ENCODE measurements at regions not wholly inside any gene's neighbourhood (a gene's known extent, or its start where the extent isn't known, plus 50 kb on each side); places are given as distances from the start of the nearest gene placed in this dataset.

GRCh38 chr12:78457938-78458337 is 406.6 kb upstream of the SYT1 start:
- ChIA-PET CTCF (interaction anchor here (0.6 kb wide), 1 partner anchor 13 kb away, joined by 3 read pairs; no protein-coding TSS in a partner anchor), POLR2A (no interaction called here)
- TF ChIP-seq PRDM10 (tag by site-specific recombination; IDR thresholded peaks at IDR 0.05) (no peak), ZNF280C (tag by site-specific recombination; IDR thresholded peaks at IDR 0.05) (no peak), ZNF843 (tag by site-specific recombination; IDR thresholded peaks at IDR 0.05) (no peak), ZSCAN23 (tag by site-specific recombination; IDR thresholded peaks at IDR 0.05) (no peak), PBX3 (CRISPR knock-in tag; IDR thresholded peaks at IDR 0.05) (no peak)
- Histone ChIP-seq H3K36me3 (ENCODE audit: control insufficient read depth in 2 of 2, insufficient read depth in 1 of 2, low read length in 2 of 2) (no peaks in the 10 kb centered on the region), H3K4me1 (ENCODE audit: control insufficient read depth, insufficient read depth, low read length) (no peaks in the 10 kb centered on the region), H3K27ac (ENCODE audit: extremely low read depth, low read depth, low read length) (no peak overlapping the region), H3K4me3 (ENCODE audit: low read depth, low read length) (no peak overlapping the region), H3K9me3 (ENCODE audit: control insufficient read depth, insufficient read depth, low read depth, low read length) (no peaks in the 10 kb centered on the region)

- Histone ChIP-seq H3K4me3 (ENCODE audit: low read depth, low read length) (no peak overlapping the region), H3K4me1 (ENCODE audit: control insufficient read depth, insufficient read depth, low read length) (no peaks in the 10 kb centered on the region), H3K9me3 (ENCODE audit: control insufficient read depth, insufficient read depth, low read depth, low read length) (no peaks in the 10 kb centered on the region), H3K36me3 (ENCODE audit: control insufficient read depth in 2 of 2, insufficient read depth in 1 of 2, low read length in 2 of 2) (no peaks in the 10 kb centered on the region), H3K27ac (ENCODE audit: extremely low read depth, low read depth, low read length) (no peak overlapping the region)
- CTCF ChIA-PET, result interaction anchor here (0.6 to 1.3 kb wide), 12 partner anchors 10 to 876 kb away, joined by 3 to 5 read pairs (median 4); no protein-coding TSS in a partner anchor
- POLR2A ChIA-PET, result no interaction called here
- TF ChIP-seq ZNF704 (tag by site-specific recombination; IDR thresholded peaks at IDR 0.05), result no peak
- TF ChIP-seq ZNF514 (tag by site-specific recombination; IDR thresholded peaks at IDR 0.05), result no peak
- no peak for TF ChIP-seq ZNF341 (tag by site-specific recombination; IDR thresholded peaks at IDR 0.05; ENCODE audit: low read depth)
- TF ChIP-seq PRDM4 (tag by site-specific recombination; IDR thresholded peaks at IDR 0.05), result no peak
- TF ChIP-seq ZNF26 (tag by site-specific recombination; IDR thresholded peaks at IDR 0.05), result no peak
- TF ChIP-seq KLF17 (tag by site-specific recombination; IDR thresholded peaks at IDR 0.05), result no peak
- no peak for TF ChIP-seq ZNF600 (tag by site-specific recombination; IDR thresholded peaks at IDR 0.05)
- TF ChIP-seq ZNF510 (tag by site-specific recombination; IDR thresholded peaks at IDR 0.05; ENCODE audit: insufficient replicate concordance), result no peak
- TF ChIP-seq KLF10 (tag by site-specific recombination; IDR thresholded peaks at IDR 0.05), result no peak
- TF ChIP-seq WT1 (tag by site-specific recombination; IDR thresholded peaks at IDR 0.05), result no peak
- TF ChIP-seq ZNF324 (tag by site-specific recombination; IDR thresholded peaks at IDR 0.05), result no peak
- TF ChIP-seq KLF16 (tag by site-specific recombination; IDR thresholded peaks at IDR 0.05), result no peak
- TF ChIP-seq ZNF664 (tag by site-specific recombination; IDR thresholded peaks at IDR 0.05), result no peak
- TF ChIP-seq ZNF624 (tag by site-specific recombination; IDR thresholded peaks at IDR 0.05), result no peak
Observed at GRCh38 chr12:78470354-78471195, 394.0 kb upstream of the SYT1 start.

Measured in HEK293 (cell line).